ENCODE measurements at regions not wholly inside any gene's neighbourhood (a gene's known extent, or its start where the extent isn't known, plus 50 kb on each side); places are given as distances from the start of the nearest gene placed in this dataset.
"Not testable (repeated sequence)": the region's sequence is repeated elsewhere in the genome, so short reads cannot be mapped to it uniquely, and the experiment has no call there.

DNA sequence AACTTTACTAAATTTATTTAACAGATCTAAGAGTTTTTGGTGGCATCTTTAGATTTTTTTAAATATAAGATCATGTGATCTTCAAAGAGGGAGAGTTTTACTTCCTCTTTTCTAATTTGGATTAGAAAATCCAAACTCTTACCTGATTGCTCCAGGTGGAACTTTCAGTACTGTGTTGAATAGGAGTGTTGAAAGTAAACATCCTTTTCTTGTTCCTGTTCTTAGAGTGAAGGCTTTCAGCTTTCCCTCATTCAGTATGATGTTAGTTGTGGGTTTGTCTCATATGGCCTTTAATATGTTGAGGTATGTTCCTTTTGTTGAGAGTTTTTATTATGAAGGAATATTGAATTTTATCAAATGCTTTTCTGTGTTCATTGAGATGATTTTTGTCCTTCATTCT is 650.0 kb upstream of the SGCD start:
- in situ Hi-C loops (cut with MboI; ENCODE audit: low sequenced_read_pairs): no loop called here

- in situ Hi-C loops (cut with MboI; ENCODE audit: low sequenced_read_pairs): no loop called here
Measured at GRCh38 chr5:155678371-155678770, 648.6 kb upstream of the SGCD start.

DNA sequence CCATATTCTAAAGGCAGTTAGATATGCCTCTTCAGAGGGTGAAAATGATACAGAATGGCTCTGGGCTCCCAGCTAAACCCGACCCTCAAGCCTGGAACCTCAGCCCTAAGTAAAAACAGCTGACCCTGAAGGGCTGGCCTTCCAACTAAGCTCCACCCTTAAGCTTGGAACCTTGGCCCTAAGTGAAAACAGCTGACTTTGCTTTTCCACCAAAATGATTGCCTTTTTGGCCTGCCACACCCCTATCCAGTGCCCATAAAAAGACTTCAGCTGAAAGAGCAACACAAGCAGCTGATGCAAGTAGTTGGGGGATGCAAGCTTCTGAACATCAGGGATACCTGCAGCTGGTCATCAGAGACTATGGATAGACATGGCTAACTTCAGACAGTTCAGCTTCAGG is 647.4 kb upstream of the SGCD start:
- in situ Hi-C loops (cut with MboI; ENCODE audit: low sequenced_read_pairs): no loop called here

GRCh38 chr5:155684417-155684816 is 642.5 kb upstream of the SGCD start:
- in situ Hi-C loops (cut with MboI; ENCODE audit: low sequenced_read_pairs): no loop called here

DNA sequence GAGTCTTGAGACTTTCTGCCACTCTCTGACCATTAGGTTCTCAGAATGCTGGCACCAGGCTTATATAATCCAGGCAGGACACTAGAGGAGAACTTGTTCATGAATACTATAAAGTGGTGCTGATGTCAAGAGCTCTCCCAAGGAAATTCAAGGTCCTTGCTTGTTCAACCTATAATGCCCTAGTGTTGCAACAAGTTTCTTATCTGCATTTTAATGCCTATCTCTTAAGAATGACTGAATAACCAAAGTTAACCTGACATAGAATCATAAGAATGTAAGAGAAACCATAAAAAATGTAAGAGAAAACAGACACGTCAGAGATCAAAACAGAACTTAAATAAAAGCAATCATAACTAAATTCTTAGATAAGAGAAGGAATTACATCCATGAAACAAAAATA is 640.8 kb upstream of the SGCD start:
- in situ Hi-C loops (cut with MboI; ENCODE audit: low sequenced_read_pairs): no loop called here

DNA sequence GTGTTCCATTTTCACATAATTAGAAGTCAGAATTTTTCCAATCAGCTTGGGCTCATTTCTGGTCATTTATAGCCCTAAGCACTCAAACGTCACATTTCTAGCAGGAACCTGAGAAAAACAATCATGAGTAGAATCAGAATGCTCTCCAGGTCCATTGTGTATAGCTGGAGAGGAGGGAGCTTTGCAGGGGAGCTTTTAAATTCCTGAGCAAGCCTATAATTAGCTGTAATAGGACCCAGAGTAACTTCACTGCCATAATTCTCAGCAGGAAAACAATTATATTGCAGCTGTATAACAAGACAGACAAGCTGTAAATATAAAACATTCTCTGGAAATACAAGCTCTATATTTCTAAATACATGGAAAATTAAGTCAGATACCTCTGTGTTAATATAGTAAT is 637.6 kb upstream of the SGCD start:
- in situ Hi-C loops (cut with MboI; ENCODE audit: low sequenced_read_pairs): no loop called here

DNA sequence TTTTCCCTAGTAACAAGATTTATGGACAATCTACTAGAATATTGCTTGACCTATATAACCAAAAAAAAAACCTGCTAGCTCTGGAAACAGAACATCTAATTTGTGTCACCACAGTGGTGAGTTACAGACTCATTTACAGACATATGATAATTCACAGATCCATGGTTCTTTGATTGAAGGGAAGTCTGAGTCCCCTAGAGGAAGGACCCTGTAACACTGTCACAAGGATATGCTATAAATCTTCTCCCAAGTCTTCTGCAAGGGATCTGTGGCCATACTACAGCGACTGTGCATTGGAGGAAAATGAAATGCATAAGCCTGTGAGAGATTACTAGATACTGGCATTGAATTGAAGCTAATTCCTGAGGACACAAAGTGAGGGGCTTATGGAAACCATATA is 630.6 kb upstream of the SGCD start:
- in situ Hi-C loops (cut with MboI; ENCODE audit: low sequenced_read_pairs): no loop called here

- in situ Hi-C loops (cut with MboI; ENCODE audit: low sequenced_read_pairs): no loop called here
Measured at GRCh38 chr5:155697236-155697635, 629.7 kb upstream of the SGCD start.

DNA sequence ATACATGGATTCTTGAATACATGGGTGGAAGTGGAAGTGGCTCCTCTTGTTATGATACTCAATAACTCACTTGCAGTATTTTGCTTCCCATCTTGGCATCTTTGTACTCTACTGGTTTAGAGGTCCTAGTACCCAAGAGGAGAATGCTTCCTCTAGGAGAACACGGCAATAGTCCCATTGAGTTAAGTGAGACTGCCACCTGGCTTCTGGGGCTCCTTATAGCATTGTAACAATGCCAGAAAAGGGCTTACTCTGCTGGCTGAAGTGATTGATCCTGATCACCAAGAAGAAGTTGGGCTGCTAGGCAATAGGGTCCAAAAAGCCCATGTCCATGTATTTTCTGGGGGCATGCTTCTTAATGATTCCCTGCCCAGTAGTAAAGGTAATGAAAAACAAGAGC is 627.6 kb upstream of the SGCD start:
- in situ Hi-C loops (cut with MboI; ENCODE audit: low sequenced_read_pairs): no loop called here

DNA sequence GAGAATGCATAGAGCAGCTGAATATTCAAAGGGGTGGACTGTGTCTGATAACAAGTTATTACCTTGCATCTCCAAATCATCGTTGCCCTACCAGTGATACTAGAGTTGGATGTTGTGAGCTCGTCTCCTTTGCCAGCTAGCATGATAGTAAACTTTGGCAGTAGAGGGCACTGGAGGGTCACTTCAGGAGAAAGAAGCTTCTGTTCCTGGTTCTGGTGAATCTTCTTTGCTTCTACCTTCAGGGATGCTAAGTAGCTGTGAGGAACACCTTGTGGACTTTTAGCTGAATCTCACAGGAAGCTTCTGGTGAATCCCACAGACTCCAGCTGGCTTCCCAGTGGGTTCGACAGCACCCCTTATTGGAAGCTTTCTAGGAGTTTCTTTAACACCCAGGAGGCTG is 626.6 kb upstream of the SGCD start:
- in situ Hi-C loops (cut with MboI; ENCODE audit: low sequenced_read_pairs): no loop called here

DNA sequence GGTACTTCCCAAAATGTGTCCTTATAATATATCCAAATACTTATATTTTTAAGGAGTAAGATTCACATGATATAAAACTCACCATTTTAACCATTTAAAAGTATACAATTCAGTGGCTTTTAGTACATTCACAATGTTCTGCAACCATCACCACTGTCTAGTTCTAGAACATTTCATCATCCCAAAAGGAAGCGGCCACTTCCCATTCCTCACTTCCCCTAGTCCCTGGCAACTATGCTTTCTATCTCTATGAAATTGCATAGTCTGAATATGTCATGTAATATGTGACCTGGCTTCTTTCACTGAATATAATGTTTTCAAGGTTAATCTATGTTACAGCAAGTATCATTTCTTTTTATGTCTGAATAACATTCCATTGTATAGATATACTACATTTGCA is 615.1 kb upstream of the SGCD start:
- in situ Hi-C loops (cut with MboI; ENCODE audit: low sequenced_read_pairs): no loop called here

DNA sequence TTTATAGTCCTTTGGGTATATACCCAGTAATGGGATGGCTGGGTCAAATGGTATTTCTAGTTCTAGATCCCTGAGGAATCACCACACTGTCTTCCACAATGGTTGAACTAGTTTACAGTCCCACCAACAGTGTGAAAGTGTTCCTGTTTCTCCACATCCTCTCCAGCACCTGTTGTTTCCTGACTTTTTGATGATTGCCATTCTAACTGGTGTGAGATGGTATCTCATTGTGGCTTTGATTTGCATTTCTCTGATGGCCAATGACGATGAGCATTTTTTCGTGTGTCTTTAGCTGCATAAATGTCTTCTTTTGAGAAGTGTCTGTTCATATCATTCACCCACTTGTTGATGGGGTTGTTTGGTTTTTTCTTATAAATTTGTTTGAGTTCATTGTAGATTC is 612.5 kb upstream of the SGCD start:
- in situ Hi-C loops (cut with MboI; ENCODE audit: low sequenced_read_pairs): not testable (repeated sequence)

- in situ Hi-C loops (cut with MboI; ENCODE audit: low sequenced_read_pairs): no loop called here
Measured at GRCh38 chr5:155726267-155726666, 600.7 kb upstream of the SGCD start.

- in situ Hi-C loops (cut with MboI; ENCODE audit: low sequenced_read_pairs): no loop called here
Measured at GRCh38 chr5:155727512-155728145, 599.3 kb upstream of the SGCD start.

GRCh38 chr5:155728146-155728856 is 598.7 kb upstream of the SGCD start:
- in situ Hi-C loops (cut with MboI; ENCODE audit: low sequenced_read_pairs): no loop called here

- in situ Hi-C loops (cut with MboI; ENCODE audit: low sequenced_read_pairs): no loop called here
Measured at GRCh38 chr5:155728857-155729683, 597.9 kb upstream of the SGCD start.

GRCh38 chr5:155729684-155730059 is 597.3 kb upstream of the SGCD start:
- in situ Hi-C loops (cut with MboI; ENCODE audit: low sequenced_read_pairs): no loop called here

DNA sequence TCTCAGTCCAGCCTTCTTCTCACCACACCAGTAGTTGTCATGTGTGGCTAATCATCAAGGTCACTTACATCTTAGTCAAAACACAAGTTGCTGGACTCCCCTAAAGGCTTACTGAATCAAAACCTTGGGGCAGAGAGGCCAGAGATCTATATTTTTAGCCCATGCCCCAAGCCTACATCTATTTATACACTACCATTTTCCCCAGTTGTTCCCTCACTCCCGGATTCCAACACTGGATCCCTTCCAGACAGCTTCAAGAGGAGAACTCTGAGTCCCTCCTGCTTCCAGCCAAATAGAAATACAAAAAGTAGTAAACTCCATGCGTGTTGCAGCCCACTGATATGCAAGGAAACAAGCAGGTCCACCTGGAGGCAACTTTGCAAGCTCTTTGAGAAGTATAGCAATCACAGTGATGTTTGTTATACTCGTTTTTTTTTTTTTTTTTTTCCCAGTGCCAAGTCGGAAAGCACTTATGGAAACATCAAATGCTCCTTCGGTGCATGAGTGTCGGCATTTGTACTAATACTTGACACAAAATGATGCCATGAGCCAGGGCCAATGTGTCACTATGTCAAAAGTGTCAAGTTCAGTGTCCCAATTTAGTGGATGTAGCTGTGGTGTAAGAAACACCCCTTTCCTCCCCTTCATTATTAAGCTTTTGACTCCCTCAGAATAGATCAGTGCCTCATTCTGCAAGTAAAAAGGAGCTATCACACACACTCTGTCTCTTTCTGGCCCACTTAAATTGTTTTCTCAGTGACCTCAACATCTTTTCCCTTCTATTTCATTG is 594.2 kb upstream of the SGCD start:
- in situ Hi-C loops (cut with MboI; ENCODE audit: low sequenced_read_pairs): no loop called here

- in situ Hi-C loops (cut with MboI; ENCODE audit: low sequenced_read_pairs): no loop called here
Measured at GRCh38 chr5:155733935-155734334, 593.0 kb upstream of the SGCD start.

- in situ Hi-C loops (cut with MboI; ENCODE audit: low sequenced_read_pairs): no loop called here
Measured at GRCh38 chr5:155735388-155735787, 591.6 kb upstream of the SGCD start.

DNA sequence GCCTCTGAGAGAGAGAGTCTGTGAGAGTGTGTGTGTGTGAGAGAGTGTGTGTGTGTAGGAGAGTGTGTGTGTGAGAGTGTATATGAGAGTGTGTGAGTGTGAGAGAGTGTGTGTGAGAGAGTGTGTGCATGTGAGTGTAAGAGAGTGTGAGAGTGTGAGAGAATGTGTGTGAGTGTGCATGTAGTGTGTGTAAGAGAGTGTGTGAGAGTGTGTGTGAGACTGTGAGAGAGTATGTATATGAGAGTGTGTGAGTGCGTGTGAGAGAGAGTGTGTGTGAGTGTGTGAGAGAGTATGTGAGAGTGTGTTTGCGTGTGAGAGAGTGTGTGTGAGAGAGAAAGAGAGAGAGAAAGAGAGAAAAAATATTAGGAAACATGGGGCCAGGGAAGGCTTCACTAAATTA is 588.3 kb upstream of the SGCD start:
- in situ Hi-C loops (cut with MboI; ENCODE audit: low sequenced_read_pairs): no loop called here
